ENCODE measurements at regions not wholly inside any gene's neighbourhood (a gene's known extent, or its start where the extent isn't known, plus 50 kb on each side); places are given as distances from the start of the nearest gene placed in this dataset.

- peaks cover 17% of the 10 kb centered on the region for H3K4me1 ChIP-seq (ENCODE audit: insufficient read depth, low read length)
- H3K4me2 ChIP-seq (ENCODE audit: low read length): no peak overlapping the region
- no peak for ATAC-seq
- no peak overlapping the region for H3K27ac ChIP-seq (ENCODE audit: low read length)
- H2AFZ ChIP-seq (ENCODE audit: low read length): no peak overlapping the region
- no peaks in the 10 kb centered on the region for H3K36me3 ChIP-seq (ENCODE audit: low read depth, low read length)
- H4K20me1 ChIP-seq (ENCODE audit: low read length): no peaks in the 10 kb centered on the region
- no peak overlapping the region for H3K9ac ChIP-seq (ENCODE audit: low read length)
- H3K79me2 ChIP-seq (ENCODE audit: low read length): no peaks in the 10 kb centered on the region
- no peak overlapping the region for H3K4me3 ChIP-seq (ENCODE audit: low read length)
- no peaks in the 10 kb centered on the region for H3K9me3 ChIP-seq (ENCODE audit: low read length)
- no peaks in the 10 kb centered on the region for H3K27me3 ChIP-seq (ENCODE audit: low read length)
- no peaks in the 10 kb centered on the region for H3F3A ChIP-seq (ENCODE audit: low read length, unreplicated experiment)
- TF ChIP-seq EZH2 (IDR thresholded peaks at IDR 0.05; ENCODE audit: low read length, unreplicated experiment): no peak
- TF ChIP-seq EZH2phosphoT487 (IDR thresholded peaks at IDR 0.05; ENCODE audit: borderline replicate concordance, low read length): no peak
- no peak for TF ChIP-seq CTCF (conservative IDR thresholded peaks at IDR 0.05; ENCODE audit: low read depth, low read length)
- no peak for DNase-seq
- H3K9me2 ChIP-seq (replicated peaks; ENCODE audit: low read length): no peaks in the 10 kb centered on the region
- no TSS peak for BruUV-seq (replicated peaks)
- POLR2A ChIA-PET (ENCODE audit: unreplicated experiment): no interaction called here
- intact Hi-C loops (cut with micrococcal nuclease): loop anchor here (5.0 kb wide), 1 partner anchor 238 kb away; no protein-coding TSS in a partner anchor
- CTCF ChIA-PET: no interaction called here
Measured at GRCh38 chr6:147149826-147150225, 54.4 kb upstream of the STXBP5 start.

DNA sequence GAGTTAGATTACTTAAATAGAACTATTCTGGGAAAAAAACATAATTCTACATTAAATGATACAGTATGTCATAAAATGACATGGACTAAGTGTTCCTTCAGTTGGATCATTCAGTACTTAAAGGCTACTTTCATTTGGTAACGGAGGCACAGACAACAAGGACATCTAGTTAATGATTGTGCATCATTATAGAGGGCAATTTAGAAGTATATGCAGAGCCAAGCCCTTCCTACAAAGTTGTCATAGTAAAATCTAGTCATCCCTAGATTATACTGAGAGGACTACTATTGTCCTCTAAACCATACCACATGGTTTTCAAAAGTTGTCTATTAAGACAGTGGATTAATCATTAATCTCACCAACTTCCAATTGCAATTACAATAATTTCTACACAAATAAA lies 53.9 kb upstream of the STXBP5 start:
- Histone ChIP-seq H3K36me3 (ENCODE audit: low read depth, low read length) (no peaks in the 10 kb centered on the region), H3K27me3 (ENCODE audit: low read length) (no peaks in the 10 kb centered on the region), H3F3A (ENCODE audit: low read length, unreplicated experiment) (no peaks in the 10 kb centered on the region), H4K20me1 (ENCODE audit: low read length) (no peaks in the 10 kb centered on the region), H3K79me2 (ENCODE audit: low read length) (no peaks in the 10 kb centered on the region), H2AFZ (ENCODE audit: low read length) (no peak overlapping the region), H3K9ac (ENCODE audit: low read length) (no peak overlapping the region), H3K27ac (ENCODE audit: low read length) (no peak overlapping the region), H3K4me3 (ENCODE audit: low read length) (no peak overlapping the region), H3K4me2 (ENCODE audit: low read length) (no peak overlapping the region), H3K9me3 (ENCODE audit: low read length) (no peaks in the 10 kb centered on the region), H3K4me1 (ENCODE audit: insufficient read depth, low read length) (peaks cover 22% of the 10 kb centered on the region), H3K9me2 (replicated peaks; ENCODE audit: low read length) (no peaks in the 10 kb centered on the region)
- intact Hi-C loops (cut with micrococcal nuclease): loop anchor here (5.0 kb wide), 1 partner anchor 238 kb away; no protein-coding TSS in a partner anchor
- ChIA-PET CTCF (no interaction called here), POLR2A (ENCODE audit: unreplicated experiment) (no interaction called here)
- TF ChIP-seq EZH2 (IDR thresholded peaks at IDR 0.05; ENCODE audit: low read length, unreplicated experiment) (no peak), CTCF (conservative IDR thresholded peaks at IDR 0.05; ENCODE audit: low read depth, low read length) (no peak), EZH2phosphoT487 (IDR thresholded peaks at IDR 0.05; ENCODE audit: borderline replicate concordance, low read length) (no peak)
- DNase-seq (no peak), ATAC-seq (no peak)
- no TSS peak for BruUV-seq (replicated peaks)

Measured in PC-3 (cell line).